GM12878 (cell line): ENCODE measurements at regions not wholly inside any gene's neighbourhood (a gene's known extent, or its start where the extent isn't known, plus 50 kb on each side); places are given as distances from the start of the nearest gene placed in this dataset.

Source experiments
- BHLHE40 ChIP-seq, 2 experiments: fragments of 450-650 bp in 1 of 2; IDR thresholded peaks; 2 replicates each; pipeline ENCODE4 v1.6.1; 2011 to 2017; ENCODE audit warnings: low read depth in 2 of 2, borderline replicate concordance in 1 of 2, improper control_type of control experiment in 1 of 2, low read length in 1 of 2, mild to moderate bottlenecking in 1 of 2
- CBX3 ChIP-seq: fragments of 200-600 bp; sonication (generic); IDR thresholded peaks from 2 replicates; pipeline ENCODE4 v1.6.1; 2016; ENCODE audit warnings: low read depth, borderline replicate concordance
- CTCF ChIP-seq, 3 experiments: IDR thresholded peaks in 2 of 3; conservative IDR thresholded peaks in 1 of 3; 2 replicates each; pipeline ENCODE4 v1.5.1; 2011; ENCODE audit warnings: low read depth in 3 of 3, low read length in 3 of 3, mild to moderate bottlenecking in 3 of 3, control low read depth in 2 of 3, moderate library complexity in 2 of 3, inconsistent platforms in 1 of 3, mixed read lengths in 1 of 3; ENCODE audit not compliant: control insufficient read depth in 2 of 3, insufficient read depth in 1 of 3; ENCODE audit errors: extremely low read depth in 1 of 3
- EP300 ChIP-seq, 2 experiments: fragments of 150-350 bp in 1 of 2; IDR thresholded peaks; 2 replicates each; pipeline ENCODE4 v1.6.1; 2011 to 2012; ENCODE audit warnings: low read depth in 2 of 2, low read length in 2 of 2, borderline replicate concordance in 1 of 2, improper control_type of control experiment in 1 of 2, inconsistent platforms in 1 of 2; ENCODE audit not compliant: control insufficient read depth in 1 of 2
- EZH2 ChIP-seq: IDR thresholded peaks from 2 replicates; pipeline ENCODE4 v1.6.1; 2012; ENCODE audit warnings: low read depth, mild to moderate bottlenecking, control low read depth, inconsistent platforms, low read length, borderline replicate concordance; ENCODE audit not compliant: control insufficient read depth
- HDAC2 ChIP-seq: fragments of 200-600 bp; sonication (generic); IDR thresholded peaks from 2 replicates; pipeline ENCODE4 v1.6.1; 2017
- JUND ChIP-seq: IDR thresholded peaks from 2 replicates; pipeline ENCODE4 v1.6.1; 2012; ENCODE audit warnings: low read depth, mild to moderate bottlenecking, low read length, improper control_type of control experiment, moderate library complexity
- MEF2A ChIP-seq: IDR thresholded peaks from 2 replicates; pipeline ENCODE4 v1.6.1; 2011; ENCODE audit warnings: low read depth, mild to moderate bottlenecking, low read length, moderate library complexity; ENCODE audit not compliant: insufficient read depth
- POLR2A ChIP-seq: IDR thresholded peaks from 2 replicates; pipeline ENCODE4 v1.6.1; 2011; ENCODE audit warnings: low read depth, mild to moderate bottlenecking, low read length
- TAF1 ChIP-seq: IDR thresholded peaks from 2 replicates; pipeline ENCODE4 v1.6.1; 2011; ENCODE audit warnings: mild to moderate bottlenecking, low read depth, low read length, borderline replicate concordance
- TBL1XR1 ChIP-seq: IDR thresholded peaks from 2 replicates; pipeline ENCODE4 v1.6.1; 2012; ENCODE audit warnings: low read depth, low read length, improper control_type of control experiment
- USF2 ChIP-seq: IDR thresholded peaks from 2 replicates; pipeline ENCODE4 v1.6.1; 2011; ENCODE audit warnings: low read depth, low read length, improper control_type of control experiment, borderline replicate concordance
- YY1 ChIP-seq: IDR thresholded peaks from 2 replicates; pipeline ENCODE4 v1.6.1; 2011; ENCODE audit warnings: low read depth, mild to moderate bottlenecking, low read length

GRCh38 chr3:176814285-176814684 is 383.0 kb downstream of the TBL1XR1 start:
- TF ChIP-seq MEF2A (no peak), EP300 (IDR thresholded peaks at IDR 0.05; ENCODE audit: borderline replicate concordance in 1 of 2, control insufficient read depth in 1 of 2, low read depth in 2 of 2, low read length in 2 of 2) (no peak), HDAC2 (no peak), TAF1 (no peak), USF2 (no peak), CTCF (IDR thresholded peaks at IDR 0.05 in 2 of 3, conservative IDR thresholded peaks at IDR 0.05 in 1 of 3; ENCODE audit: control insufficient read depth in 2 of 3, extremely low read depth in 1 of 3, insufficient read depth in 1 of 3, low read depth in 3 of 3, low read length in 3 of 3) (peak; percentile 49 to 73 (median 61)), JUND (no peak), TBL1XR1 (no peak), YY1 (no peak), POLR2A (no peak), EZH2 (no peak), BHLHE40 (IDR thresholded peaks at IDR 0.05; ENCODE audit: borderline replicate concordance in 1 of 2, low read depth in 2 of 2, low read length in 1 of 2) (no peak), CBX3 (no peak)
